Vagina (tissue), 2 donors: ENCODE measurements at regions not wholly inside any gene's neighbourhood (a gene's known extent, or its start where the extent isn't known, plus 50 kb on each side); places are given as distances from the start of the nearest gene placed in this dataset.

Experiments
- DNase-seq, 2 donors: peaks; one replicate each; pipeline ENCODE4 v3.0.0-alpha.2; 2017; ENCODE audit errors: extremely low spot score in 2 of 2
- H3K27ac ChIP-seq: fragments of 200-600 bp; sonication (generic); one replicate; pipeline ENCODE4 v1.5.1; 2019
- H3K27me3 ChIP-seq: fragments of 200-600 bp; sonication (generic); one replicate; pipeline ENCODE4 v1.5.1; 2019
- H3K36me3 ChIP-seq, 2 donors: fragments of 200-600 bp; sonication (generic); one replicate each; pipeline ENCODE4 v1.5.1; 2017 to 2019
- H3K4me1 ChIP-seq: fragments of 200-600 bp; sonication (generic); one replicate; pipeline ENCODE4 v1.5.1; 2019
- H3K4me3 ChIP-seq, 2 donors: fragments of 200-600 bp; sonication (generic); 1 replicate in 1 of 2; 2 replicates in 1 of 2; pipeline ENCODE4 v1.5.1; 2016 to 2019
- H3K9me3 ChIP-seq: fragments of 200-600 bp; sonication (generic); one replicate; pipeline ENCODE4 v1.5.1; 2019
- CTCF ChIP-seq, 3 experiments: fragments of 450-650 bp in 2 of 3; fragments of 200-600 bp in 1 of 3; sonication (generic) in 1 of 3; IDR thresholded peaks; one replicate each; pipeline ENCODE4 v1.5.1; 2017 to 2019; ENCODE audit warnings: antibody characterized with exemption in 3 of 3, mild to moderate bottlenecking in 2 of 3, moderate library complexity in 2 of 3
- POLR2A ChIP-seq, 2 donors: fragments of 450-650 bp; IDR thresholded peaks; one replicate each; pipeline ENCODE4 v1.6.1; 2017; ENCODE audit warnings: antibody characterized with exemption in 2 of 2, mild to moderate bottlenecking in 2 of 2, moderate library complexity in 2 of 2
- POLR2AphosphoS5 ChIP-seq, 2 donors: sonication (generic); formaldehyde crosslinking; IDR thresholded peaks; one replicate each; pipeline ENCODE4 v1.9.0; 2017; ENCODE audit warnings: antibody characterized with exemption in 2 of 2, mild to moderate bottlenecking in 2 of 2, low read depth in 1 of 2; ENCODE audit not compliant: insufficient read depth in 1 of 2
- intact Hi-C: fragments of 100-400 bp; cut with DNase I; formaldehyde crosslinking; loops from one replicate; pipeline ENCODE4 v1.15.1; 2023

- no peaks in the 10 kb centered on the region for H3K4me1 ChIP-seq
- H3K4me3 ChIP-seq: no peak overlapping the region
- TF ChIP-seq CTCF (IDR thresholded peaks at IDR 0.05): no peak
- TF ChIP-seq POLR2A (IDR thresholded peaks at IDR 0.05): no peak
- TF ChIP-seq POLR2AphosphoS5 (IDR thresholded peaks at IDR 0.05; ENCODE audit: insufficient read depth in 1 of 2, low read depth in 1 of 2): no peak
- no peak overlapping the region for H3K27ac ChIP-seq
- no peaks in the 10 kb centered on the region for H3K27me3 ChIP-seq
- DNase-seq: no peak
- no peaks in the 10 kb centered on the region for H3K9me3 ChIP-seq
- no peaks in the 10 kb centered on the region for H3K36me3 ChIP-seq
- intact Hi-C loops: no loop called here
These were observed 183.1 kb upstream of the CITED2 start for GRCh38 chr6:139557547-139557946.

- H3K9me3 ChIP-seq: no peaks in the 10 kb centered on the region
- H3K27ac ChIP-seq: no peak overlapping the region
- no peak overlapping the region for H3K4me3 ChIP-seq
- H3K36me3 ChIP-seq: no peaks in the 10 kb centered on the region
- H3K27me3 ChIP-seq: no peaks in the 10 kb centered on the region
- no peaks in the 10 kb centered on the region for H3K4me1 ChIP-seq
- TF ChIP-seq CTCF (IDR thresholded peaks at IDR 0.05) (no peak), POLR2A (IDR thresholded peaks at IDR 0.05) (no peak), POLR2AphosphoS5 (IDR thresholded peaks at IDR 0.05; ENCODE audit: insufficient read depth in 1 of 2, low read depth in 1 of 2) (no peak)
- no peak for DNase-seq
- intact Hi-C loops: no loop called here
These were observed 182.1 kb upstream of the CITED2 start for GRCh38 chr6:139556532-139556931.

GRCh38 chr6:139553916-139554315 lies 179.5 kb upstream of the CITED2 start:
- TF ChIP-seq POLR2AphosphoS5 (IDR thresholded peaks at IDR 0.05; ENCODE audit: insufficient read depth in 1 of 2, low read depth in 1 of 2) (no peak), POLR2A (IDR thresholded peaks at IDR 0.05) (no peak), CTCF (IDR thresholded peaks at IDR 0.05) (no peak)
- Histone ChIP-seq H3K27me3 (no peaks in the 10 kb centered on the region), H3K4me1 (no peaks in the 10 kb centered on the region), H3K27ac (no peak overlapping the region), H3K4me3 (no peak overlapping the region), H3K36me3 (no peaks in the 10 kb centered on the region), H3K9me3 (no peaks in the 10 kb centered on the region)
- DNase-seq: no peak
- intact Hi-C loops: no loop called here

GRCh38 chr6:139551376-139551775 lies 176.9 kb upstream of the CITED2 start:
- Histone ChIP-seq H3K4me3 (no peak overlapping the region), H3K27me3 (no peaks in the 10 kb centered on the region), H3K27ac (no peak overlapping the region), H3K9me3 (no peaks in the 10 kb centered on the region), H3K4me1 (no peaks in the 10 kb centered on the region), H3K36me3 (no peaks in the 10 kb centered on the region)
- intact Hi-C loops: no loop called here
- TF ChIP-seq POLR2AphosphoS5 (IDR thresholded peaks at IDR 0.05; ENCODE audit: insufficient read depth in 1 of 2, low read depth in 1 of 2) (no peak), POLR2A (IDR thresholded peaks at IDR 0.05) (no peak), CTCF (IDR thresholded peaks at IDR 0.05) (no peak)
- no peak for DNase-seq

- DNase-seq: no peak
- H3K36me3 ChIP-seq: no peaks in the 10 kb centered on the region
- no peaks in the 10 kb centered on the region for H3K4me1 ChIP-seq
- no peaks in the 10 kb centered on the region for H3K9me3 ChIP-seq
- TF ChIP-seq CTCF (IDR thresholded peaks at IDR 0.05) (no peak), POLR2A (IDR thresholded peaks at IDR 0.05) (no peak), POLR2AphosphoS5 (IDR thresholded peaks at IDR 0.05; ENCODE audit: insufficient read depth in 1 of 2, low read depth in 1 of 2) (no peak)
- no peak overlapping the region for H3K27ac ChIP-seq
- intact Hi-C loops: no loop called here
- no peaks in the 10 kb centered on the region for H3K27me3 ChIP-seq
- H3K4me3 ChIP-seq: no peak overlapping the region
These were observed 175.9 kb upstream of the CITED2 start for GRCh38 chr6:139550361-139550760.
